ENCODE measurements at regions not wholly inside any gene's neighbourhood (a gene's known extent, or its start where the extent isn't known, plus 50 kb on each side); places are given as distances from the start of the nearest gene placed in this dataset.

GRCh38 chr10:4082861-4083260 is 297.9 kb upstream of the KLF6 start:
- H3K27ac ChIP-seq: peak overlapping the region; percentile 22; the same call in 1 of the 2 replicates
- TF ChIP-seq, protein P1, sequence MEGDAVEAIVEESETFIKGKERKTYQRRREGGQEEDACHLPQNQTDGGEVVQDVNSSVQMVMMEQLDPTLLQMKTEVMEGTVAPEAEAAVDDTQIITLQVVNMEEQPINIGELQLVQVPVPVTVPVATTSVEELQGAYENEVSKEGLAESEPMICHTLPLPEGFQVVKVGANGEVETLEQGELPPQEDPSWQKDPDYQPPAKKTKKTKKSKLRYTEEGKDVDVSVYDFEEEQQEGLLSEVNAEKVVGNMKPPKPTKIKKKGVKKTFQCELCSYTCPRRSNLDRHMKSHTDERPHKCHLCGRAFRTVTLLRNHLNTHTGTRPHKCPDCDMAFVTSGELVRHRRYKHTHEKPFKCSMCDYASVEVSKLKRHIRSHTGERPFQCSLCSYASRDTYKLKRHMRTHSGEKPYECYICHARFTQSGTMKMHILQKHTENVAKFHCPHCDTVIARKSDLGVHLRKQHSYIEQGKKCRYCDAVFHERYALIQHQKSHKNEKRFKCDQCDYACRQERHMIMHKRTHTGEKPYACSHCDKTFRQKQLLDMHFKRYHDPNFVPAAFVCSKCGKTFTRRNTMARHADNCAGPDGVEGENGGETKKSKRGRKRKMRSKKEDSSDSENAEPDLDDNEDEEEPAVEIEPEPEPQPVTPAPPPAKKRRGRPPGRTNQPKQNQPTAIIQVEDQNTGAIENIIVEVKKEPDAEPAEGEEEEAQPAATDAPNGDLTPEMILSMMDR (conservative IDR thresholded peaks at IDR 0.05): no peak

DNA sequence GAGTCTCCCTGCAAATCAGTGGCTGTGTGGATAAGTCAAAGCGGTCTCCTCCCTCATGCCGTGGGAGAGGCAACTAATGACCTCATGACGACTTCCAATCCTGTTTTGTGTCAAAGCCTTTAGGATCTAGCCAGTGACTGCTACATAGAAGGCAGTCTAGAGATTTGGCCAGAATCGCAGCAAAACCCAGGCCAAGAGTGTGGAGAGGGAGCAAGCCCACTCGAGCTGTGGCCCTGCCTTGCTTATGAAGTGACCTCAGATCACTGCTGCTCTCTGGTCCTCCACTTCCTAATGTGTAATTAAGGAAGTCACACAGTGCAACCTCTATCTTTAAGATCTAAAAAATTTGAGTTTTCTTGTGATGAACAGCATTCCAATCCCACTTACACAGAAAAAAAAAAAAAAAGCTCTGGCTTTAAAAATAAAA is 296.7 kb upstream of the KLF6 start:
- TF ChIP-seq, protein P1 (conservative IDR thresholded peaks at IDR 0.05): no peak
- no peak overlapping the region for H3K27ac ChIP-seq

DNA sequence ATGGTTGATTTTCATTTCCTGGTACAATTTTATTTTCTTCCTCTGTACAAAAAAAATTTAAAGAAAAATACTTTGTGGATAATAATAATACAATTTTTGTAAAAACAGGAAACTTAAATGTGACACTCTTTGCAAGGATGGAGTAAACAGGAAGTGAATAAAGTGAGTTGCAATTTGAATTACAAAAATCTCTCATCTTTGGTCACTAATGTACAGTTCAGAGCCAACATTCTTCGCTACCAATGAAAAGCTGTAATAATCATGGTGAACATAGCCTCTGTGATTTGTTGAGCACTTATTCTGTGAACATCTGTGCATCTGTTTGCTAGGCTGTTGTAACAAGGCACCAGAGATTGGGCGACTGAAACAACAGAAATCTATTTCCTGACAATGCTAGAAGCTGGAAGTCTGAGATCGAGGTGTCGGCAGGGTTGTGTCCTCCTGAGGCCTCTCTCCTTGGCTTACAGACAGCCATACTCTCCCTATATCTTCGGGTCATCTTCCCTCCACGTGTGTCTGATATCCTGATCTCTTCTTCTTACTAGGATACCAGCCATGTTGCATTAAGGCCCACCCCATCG is 295.3 kb upstream of the KLF6 start:
- TF ChIP-seq, protein P1 (conservative IDR thresholded peaks at IDR 0.05): no peak
- H3K27ac ChIP-seq: no peak overlapping the region

- TF ChIP-seq, protein P1 (conservative IDR thresholded peaks at IDR 0.05): no peak
- H3K27ac ChIP-seq: no peak overlapping the region
These were observed 294.8 kb upstream of the KLF6 start for GRCh38 chr10:4079803-4080202.

DNA sequence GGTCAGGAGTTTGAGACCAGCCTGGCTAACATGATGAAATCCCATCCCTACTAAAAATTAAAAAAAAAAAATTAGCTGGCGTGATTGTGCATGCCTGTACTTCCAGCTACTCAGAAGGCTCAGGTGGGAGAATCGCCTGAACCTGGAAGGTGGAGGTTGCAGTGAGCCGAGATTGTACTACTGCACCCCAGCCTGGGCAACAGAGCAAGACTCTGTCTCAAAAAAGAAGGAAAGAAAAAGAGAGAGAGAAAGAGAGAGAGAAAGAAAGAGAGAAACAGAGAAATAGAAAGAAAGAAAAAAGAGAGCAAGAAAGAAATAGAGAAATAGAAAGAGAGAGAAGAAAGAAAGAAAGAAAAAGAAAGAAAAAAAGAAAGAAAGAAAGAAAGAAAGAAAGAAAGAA is 292.8 kb upstream of the KLF6 start:
- TF ChIP-seq, protein P1 (conservative IDR thresholded peaks at IDR 0.05): no peak
- no peak overlapping the region for H3K27ac ChIP-seq

DNA sequence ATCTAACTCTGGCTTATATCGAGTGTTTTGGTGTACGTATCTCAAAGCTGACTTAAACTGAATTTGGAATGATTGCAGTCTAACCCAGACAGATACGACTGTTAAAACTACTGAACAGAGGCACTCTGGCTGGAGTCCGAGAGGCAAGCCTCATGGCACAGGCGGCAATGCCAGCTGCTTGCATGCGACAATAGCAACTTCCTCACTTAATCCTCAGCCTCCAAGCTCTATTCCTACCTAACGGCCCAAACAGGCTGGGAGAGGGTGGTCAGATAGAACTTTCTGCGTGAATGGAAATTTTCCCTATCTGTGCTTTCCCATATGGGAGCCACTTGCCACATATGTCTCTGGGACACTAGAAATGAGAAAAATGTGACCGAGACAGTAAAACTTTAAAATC is 292.0 kb upstream of the KLF6 start:
- TF ChIP-seq, protein P1 (conservative IDR thresholded peaks at IDR 0.05): no peak
- no peak overlapping the region for H3K27ac ChIP-seq

GRCh38 chr10:4075443-4075842 is 290.4 kb upstream of the KLF6 start:
- H3K27ac ChIP-seq: no peak overlapping the region
- TF ChIP-seq, protein P1 (conservative IDR thresholded peaks at IDR 0.05): no peak

Measured in VCaP (cell line).